H1 (cell line): ENCODE measurements at regions not wholly inside any gene's neighbourhood (a gene's known extent, or its start where the extent isn't known, plus 50 kb on each side); places are given as distances from the start of the nearest gene placed in this dataset.

Experiments
- EP300 ChIP-seq, 2 experiments: IDR thresholded peaks; 1 replicate in 1 of 2; 2 replicates in 1 of 2; pipeline ENCODE4 v1.6.1; 2011 to 2012; ENCODE audit warnings: low read depth in 2 of 2, low read length in 2 of 2, mild to moderate bottlenecking in 2 of 2, borderline replicate concordance in 1 of 2, inconsistent platforms in 1 of 2, moderate library complexity in 1 of 2
- NANOG ChIP-seq: IDR thresholded peaks from 2 replicates; pipeline ENCODE4 v1.6.1; 2011; ENCODE audit warnings: low read length, low read depth, mild to moderate bottlenecking, inconsistent platforms; ENCODE audit not compliant: insufficient read depth, poor library complexity, severe bottlenecking

- TF ChIP-seq EP300 (IDR thresholded peaks at IDR 0.05; ENCODE audit: borderline replicate concordance in 1 of 2, low read depth in 2 of 2, low read length in 2 of 2) (no peak), NANOG (no peak)
These were observed 955.1 kb downstream of the DIAPH3 start (continued) for GRCh38 chr13:59208405-59209195.
